M059J (cell line): ENCODE measurements at regions not wholly inside any gene's neighbourhood (a gene's known extent, or its start where the extent isn't known, plus 50 kb on each side); places are given as distances from the start of the nearest gene placed in this dataset.
"Not testable (repeated sequence)": the region's sequence is repeated elsewhere in the genome, so short reads cannot be mapped to it uniquely, and the experiment has no call there.

Experiments used
- DNase-seq: peaks from one replicate; pipeline ENCODE4 v3.0.0-alpha.2; 2012; ENCODE audit warnings: low read depth

DNA sequence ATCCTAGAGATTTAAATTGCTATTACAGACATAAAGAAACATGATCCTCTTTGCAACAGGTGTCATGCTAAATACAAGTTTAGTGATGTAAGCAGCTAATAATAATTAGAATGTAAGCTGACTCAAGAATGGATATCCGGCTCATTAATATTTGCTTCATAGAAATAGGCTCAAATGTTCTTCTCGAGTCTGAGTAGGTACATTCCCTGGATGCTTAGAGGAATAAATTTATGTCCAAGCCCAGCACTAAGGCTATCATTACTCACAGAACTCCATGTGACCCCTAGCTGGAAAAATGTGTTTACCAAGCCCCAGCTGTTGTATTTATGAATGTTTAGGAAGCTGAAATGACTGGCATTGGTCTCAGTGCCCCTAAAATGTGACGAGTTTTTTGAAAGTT is 87.6 kb upstream of the TSPAN7 start:
- no peak for DNase-seq

GRCh38 chrX:38474543-38474942 is 86.8 kb upstream of the TSPAN7 start:
- DNase-seq: no peak

DNA sequence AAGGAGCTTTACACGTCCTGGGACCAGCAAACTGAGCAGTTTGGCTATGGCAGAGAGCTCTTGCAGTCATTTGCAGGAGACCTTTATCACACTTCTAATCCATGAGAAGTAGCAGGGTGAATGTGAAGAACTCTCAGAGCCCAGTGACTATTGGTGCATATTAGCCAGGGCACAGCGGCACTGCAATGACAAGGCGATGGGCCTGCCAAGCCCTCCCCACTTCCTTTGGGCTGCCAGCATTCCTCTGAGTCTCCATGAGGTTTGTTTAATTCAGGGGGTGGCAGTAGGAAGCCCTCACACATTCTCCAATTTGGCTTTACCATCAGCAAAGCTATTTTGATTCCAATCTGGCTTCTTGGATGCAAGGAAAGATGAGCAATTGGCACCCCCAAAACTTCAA is 79.2 kb upstream of the TSPAN7 start:
- no peak for DNase-seq

DNA sequence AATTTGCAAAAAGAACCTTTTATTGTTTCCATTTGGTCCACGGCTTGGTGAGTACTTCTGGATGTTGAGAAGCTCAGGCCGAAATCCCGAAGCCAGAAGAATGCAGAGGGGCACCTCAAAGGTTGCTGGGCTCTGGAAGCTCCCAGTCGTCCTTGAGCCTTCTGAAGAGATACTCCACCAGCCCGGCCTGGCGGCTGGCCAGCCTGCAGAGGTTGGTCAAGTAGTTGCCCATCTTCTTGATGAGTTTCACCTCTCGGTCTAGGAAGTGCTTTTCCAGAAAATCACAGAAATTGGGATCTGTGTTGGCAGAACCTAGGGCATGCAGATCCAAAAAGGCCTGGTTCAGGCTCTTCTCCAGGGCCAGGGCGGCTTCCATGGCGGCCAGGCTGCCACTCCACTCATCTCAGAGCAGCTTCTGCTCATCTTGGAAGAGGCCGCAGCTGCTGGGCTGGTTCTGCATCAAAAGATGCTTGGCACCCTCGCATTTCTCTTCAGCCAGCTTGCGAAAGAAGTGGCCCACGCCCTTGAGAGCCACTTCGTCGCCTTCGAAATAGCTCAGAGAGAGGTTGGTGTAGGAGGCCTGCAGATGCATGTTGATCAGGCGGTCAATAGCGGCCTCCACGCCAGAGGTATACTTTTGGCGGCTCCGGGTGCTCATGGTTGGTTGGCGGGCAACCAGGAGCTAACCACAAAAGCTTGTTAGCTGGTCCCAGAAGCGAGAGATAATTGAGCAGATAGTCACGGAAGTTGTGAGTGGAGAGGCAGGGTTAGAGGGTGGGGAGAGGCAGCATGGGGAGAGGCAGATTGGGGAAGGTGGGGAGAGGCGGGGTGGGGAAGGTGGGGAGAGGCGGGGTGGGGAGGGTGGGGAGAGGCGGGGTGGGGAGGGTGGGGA is 76.5 kb upstream of the TSPAN7 start:
- peak; percentile 1 for DNase-seq

- no peak for DNase-seq
Measured at GRCh38 chrX:38489341-38489740, 72.0 kb upstream of the TSPAN7 start.

- DNase-seq: no peak
Measured at GRCh38 chrX:38494239-38494823, 67.0 kb upstream of the TSPAN7 start.

DNA sequence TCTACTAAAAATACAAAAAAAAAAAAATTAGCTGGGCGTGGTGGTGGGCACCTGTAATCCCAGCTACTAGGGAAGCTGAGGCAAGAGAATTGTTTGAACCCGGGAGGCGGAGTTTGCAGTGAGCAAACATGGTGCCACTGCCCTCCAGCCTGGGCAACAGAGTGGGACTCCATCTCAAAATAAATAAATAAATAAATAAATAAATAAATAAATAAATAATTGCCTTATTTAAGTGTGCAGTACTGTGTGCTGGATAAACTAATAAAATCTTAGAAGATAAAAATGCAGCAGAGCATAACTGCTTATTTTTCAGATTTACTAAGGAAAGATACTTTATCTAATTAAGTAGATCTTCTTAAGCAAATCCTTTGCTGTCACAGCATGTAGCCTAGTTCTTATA is 61.7 kb upstream of the TSPAN7 start:
- DNase-seq: not testable (repeated sequence)

DNA sequence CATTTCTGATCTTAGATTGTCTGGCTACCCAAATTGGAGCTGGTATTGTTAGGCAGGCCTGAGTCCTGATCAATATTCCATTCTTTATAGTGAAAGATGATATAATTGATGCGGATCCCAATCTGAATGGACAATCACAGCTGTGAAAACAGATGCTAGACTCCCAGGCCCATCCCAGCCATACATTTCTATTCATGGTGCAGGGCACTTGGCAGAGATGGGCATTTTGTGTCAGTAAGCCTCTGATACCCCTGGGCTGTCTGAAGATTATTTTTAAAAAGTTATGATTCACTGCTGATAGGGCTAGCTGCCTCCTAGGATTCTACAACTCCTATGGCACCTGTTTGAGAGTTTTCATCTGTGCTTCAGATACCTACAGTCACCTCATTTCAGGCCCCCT is 61.2 kb upstream of the TSPAN7 start:
- no peak for DNase-seq

GRCh38 chrX:38500866-38501265 is 60.5 kb upstream of the TSPAN7 start:
- no peak for DNase-seq

DNA sequence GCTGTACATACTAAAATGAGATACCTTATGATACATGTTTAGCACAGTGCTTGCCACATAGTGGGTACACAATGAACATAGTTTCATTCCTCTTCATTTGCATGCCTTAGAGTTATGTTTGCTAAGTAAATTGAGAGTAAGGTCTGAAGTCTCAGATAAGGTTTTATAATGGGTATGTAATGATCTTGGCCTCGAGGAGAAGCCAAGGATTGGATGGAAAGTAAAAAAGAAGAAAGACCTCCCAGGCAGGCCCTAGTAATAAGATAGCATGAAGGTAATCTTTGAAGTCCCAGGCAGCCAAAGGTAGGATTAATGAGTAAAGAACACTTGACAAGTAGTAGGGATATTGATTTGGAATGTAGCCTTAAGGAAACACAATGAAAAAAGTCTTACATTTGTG is 55.8 kb upstream of the TSPAN7 start:
- DNase-seq: no peak
